ENCODE measurements at regions not wholly inside any gene's neighbourhood (a gene's known extent, or its start where the extent isn't known, plus 50 kb on each side); places are given as distances from the start of the nearest gene placed in this dataset.

DNA sequence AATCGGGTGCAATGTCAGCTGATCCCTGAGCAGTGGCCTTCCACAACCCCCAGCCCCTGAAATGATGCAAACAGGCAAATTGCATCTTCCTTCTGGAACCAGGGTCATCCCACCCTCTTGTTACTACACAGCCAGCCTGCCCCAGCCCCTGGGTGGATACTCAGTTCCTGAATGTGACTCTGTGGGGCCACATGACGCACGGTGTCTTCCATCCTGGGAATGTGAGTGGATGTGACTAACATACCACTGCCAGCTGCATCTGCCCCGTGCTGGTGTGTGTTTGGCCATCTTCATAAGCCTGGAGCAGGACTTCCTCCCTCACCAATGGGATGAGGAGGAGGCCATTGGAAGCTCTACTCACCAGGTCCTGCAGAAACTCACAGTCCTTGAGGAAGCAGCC, 257.9 kb upstream of the ADAMTS16 start:
- no peak for TF ChIP-seq TP53 (CRISPR knock-in tag; IDR thresholded peaks at IDR 0.05)
- TF ChIP-seq USF2 (IDR thresholded peaks at IDR 0.05): no peak
- TF ChIP-seq POLR2AphosphoS2 (conservative IDR thresholded peaks at IDR 0.05; ENCODE audit: low read length): no peak
- TF ChIP-seq POLR2A (IDR thresholded peaks at IDR 0.05; ENCODE audit: low read length): no peak
- TF ChIP-seq CTCF (IDR thresholded peaks at IDR 0.05): no peak
- TF ChIP-seq EP300 (IDR thresholded peaks at IDR 0.05): no peak
- TF ChIP-seq CEBPB (IDR thresholded peaks at IDR 0.05): no peak
- no peak for TF ChIP-seq SREBF2 (IDR thresholded peaks at IDR 0.05)
- TF ChIP-seq NR3C1 (IDR thresholded peaks at IDR 0.05): no peak
- TF ChIP-seq MAX (IDR thresholded peaks at IDR 0.05): no peak
- no peak for TF ChIP-seq SMC3 (IDR thresholded peaks at IDR 0.05)
- TF ChIP-seq GATA3 (IDR thresholded peaks at IDR 0.05; ENCODE audit: borderline replicate concordance): no peak
- TF ChIP-seq, protein P1, sequence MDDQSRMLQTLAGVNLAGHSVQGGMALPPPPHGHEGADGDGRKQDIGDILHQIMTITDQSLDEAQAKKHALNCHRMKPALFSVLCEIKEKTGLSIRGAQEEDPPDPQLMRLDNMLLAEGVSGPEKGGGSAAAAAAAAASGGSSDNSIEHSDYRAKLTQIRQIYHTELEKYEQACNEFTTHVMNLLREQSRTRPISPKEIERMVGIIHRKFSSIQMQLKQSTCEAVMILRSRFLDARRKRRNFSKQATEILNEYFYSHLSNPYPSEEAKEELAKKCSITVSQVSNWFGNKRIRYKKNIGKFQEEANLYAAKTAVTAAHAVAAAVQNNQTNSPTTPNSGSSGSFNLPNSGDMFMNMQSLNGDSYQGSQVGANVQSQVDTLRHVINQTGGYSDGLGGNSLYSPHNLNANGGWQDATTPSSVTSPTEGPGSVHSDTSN (IDR thresholded peaks at IDR 0.05): no peak
- no peak for TF ChIP-seq CBX2 (IDR thresholded peaks at IDR 0.05; ENCODE audit: borderline replicate concordance, low read depth)
